Hypothalamus (tissue), 51 donors: ENCODE measurements at regions not wholly inside any gene's neighbourhood (a gene's known extent, or its start where the extent isn't known, plus 50 kb on each side); places are given as distances from the start of the nearest gene placed in this dataset.

ENCODE experiments used
- DNase-seq, 51 donors: peaks; one replicate each; lab custom pipeline; 2025; lab: John Stamatoyannopoulos, UW

DNA sequence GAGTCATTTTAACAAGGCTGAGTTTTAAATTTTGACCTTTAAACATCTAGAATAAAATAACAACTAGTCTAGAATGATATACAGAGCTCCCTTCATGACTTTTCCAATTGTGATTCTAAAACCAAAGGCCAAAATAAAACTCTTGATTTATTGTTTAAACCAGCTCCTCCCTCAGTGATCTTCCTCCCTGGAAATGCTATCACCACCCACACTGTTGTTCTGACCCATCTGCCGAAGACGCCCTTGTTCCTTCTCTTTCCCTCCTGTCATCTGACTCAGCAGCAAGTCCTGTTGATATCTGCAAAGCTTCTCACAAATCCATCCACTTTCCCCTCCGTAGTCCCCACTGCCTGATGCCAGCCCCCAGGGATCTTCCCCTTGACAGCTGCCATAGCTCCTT is 231.6 kb upstream of the DYNLRB2 start:
- DNase-seq = no peak

DNA sequence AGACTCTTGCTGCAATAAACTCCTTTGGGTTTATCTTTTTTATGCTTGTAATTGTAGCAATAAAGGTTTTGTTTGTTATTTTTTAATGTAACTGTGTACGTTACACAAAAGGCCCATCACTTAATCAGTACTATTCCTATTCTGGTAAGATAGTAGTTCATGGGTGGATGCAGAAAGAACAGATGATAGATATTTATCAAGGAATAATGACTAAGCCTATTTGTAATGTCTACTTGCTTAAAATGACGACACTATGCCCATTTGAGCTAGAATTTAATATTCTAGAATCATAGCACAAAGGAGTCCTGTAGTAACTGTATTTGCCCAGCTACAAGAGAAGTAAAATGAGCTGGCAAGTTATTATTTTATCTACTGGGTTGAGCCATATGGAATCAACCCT is 235.4 kb upstream of the DYNLRB2 start:
- DNase-seq = no peak

DNA sequence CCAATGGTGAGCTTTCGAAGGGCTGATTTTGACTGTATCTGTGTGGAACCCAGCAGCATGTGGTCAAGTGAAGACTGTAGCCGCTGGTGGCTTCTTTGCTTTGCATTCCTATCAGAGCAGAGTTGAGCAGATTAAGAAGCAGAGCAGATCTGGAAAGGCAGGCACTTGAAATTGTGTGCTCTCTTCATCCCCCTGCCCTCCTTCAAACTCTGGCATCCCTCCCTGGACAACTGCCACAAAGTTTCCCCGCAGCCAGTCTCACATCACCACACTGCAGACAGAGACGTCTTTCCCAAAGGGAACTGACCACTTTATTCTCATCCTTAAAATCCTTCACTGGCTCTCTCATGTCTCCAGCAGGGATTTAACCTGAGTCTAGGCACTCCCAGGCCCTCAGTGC is 237.1 kb upstream of the DYNLRB2 start:
- peak in 7 of 51 donors; percentile 1 to 16 (median 6) for DNase-seq

DNA sequence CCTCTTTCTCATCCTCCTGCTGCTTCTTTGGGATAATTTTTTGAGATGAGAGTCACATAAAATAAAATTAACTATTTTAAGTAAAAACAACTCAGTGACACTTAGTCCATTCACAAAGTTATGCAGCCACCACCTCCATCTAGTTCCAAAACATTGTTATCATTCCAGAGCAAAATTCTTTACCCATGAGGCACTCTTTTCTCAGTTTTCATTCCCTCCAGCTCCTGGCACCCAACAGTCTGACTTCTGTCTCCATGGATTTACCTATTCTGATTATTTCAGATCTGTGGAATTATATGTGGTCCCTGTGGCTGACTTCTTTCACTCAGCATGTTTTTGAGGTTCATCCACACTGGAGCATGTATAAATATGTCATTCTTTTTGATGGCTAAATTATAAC is 239.9 kb upstream of the DYNLRB2 start:
- no peak for DNase-seq

DNA sequence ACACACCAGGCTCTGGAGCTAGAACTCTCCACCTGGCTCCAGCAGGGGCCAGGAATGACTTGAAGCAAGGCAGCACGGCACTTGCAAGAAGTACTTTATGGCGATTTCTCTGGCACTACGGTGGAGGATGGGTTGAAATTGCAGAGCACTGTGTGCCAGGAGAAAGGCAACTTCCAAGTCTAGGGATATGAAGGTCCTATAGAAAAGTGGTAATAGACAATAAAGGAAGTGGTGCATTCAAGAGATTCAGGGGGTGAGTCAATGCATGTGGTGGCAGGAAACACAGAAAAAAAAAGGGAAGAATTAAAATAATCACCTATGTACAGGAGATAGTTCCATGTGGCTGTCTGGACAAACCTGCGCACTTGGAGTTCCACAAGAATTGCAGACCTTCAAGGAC is 240.3 kb upstream of the DYNLRB2 start:
- no peak for DNase-seq

DNA sequence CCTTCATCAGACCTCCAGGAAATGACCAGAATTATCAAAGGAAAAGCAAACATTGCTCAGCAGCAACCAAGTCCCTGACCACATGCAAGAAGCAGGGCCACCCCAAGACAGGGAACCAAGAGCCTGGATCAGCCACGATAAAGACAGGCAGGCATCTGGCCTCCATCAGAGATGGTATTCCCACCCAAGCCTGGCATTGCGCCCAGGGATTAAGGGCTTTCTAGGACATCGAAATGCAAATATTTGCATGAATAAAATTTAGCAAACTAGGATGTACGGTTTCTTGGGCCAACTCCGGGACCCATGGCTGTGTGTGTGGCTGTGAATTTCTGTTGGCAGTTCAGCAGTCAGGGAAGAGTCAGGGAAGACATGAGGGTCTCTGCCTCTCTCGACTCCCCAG is 241.4 kb upstream of the DYNLRB2 start:
- DNase-seq = no peak

DNA sequence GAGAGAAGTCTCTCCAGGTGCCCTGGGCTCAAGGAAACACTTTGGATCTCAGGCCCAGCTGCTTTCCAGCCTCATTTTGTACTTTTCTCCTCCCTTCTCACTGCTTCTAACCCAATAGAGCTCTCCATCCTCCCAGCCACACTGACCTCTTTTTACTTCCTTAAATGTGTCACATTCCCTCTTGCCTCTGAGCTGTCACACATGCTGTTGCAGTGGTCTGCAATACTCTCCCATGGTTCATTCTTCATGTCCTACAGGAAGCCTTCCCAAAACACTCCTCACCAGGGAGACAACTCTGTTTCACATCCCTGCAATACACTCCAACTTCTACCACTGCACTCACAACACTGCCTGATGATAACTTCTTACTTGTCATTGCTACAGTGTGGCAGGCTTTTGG is 242.1 kb upstream of the DYNLRB2 start:
- DNase-seq = no peak

DNA sequence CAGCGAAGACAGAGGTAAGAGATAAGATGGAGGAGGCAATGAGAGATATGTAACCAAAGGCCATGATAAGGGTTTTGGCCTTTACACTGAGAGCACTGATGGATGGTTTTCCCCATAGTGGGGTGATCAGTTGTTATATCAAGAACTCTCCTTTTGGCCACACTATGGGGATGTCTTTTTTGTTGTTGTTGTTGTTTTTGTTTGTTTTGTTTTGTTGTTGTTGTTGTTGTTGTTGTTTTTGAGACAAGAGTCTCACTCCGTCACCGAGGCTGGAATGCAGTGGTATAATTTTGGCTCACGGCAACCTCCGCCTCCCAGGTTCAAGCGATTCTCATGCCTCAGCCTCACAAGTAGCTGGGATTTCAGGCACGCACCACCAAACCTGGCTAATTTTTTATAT is 244.8 kb upstream of the DYNLRB2 start:
- DNase-seq = no peak

DNA sequence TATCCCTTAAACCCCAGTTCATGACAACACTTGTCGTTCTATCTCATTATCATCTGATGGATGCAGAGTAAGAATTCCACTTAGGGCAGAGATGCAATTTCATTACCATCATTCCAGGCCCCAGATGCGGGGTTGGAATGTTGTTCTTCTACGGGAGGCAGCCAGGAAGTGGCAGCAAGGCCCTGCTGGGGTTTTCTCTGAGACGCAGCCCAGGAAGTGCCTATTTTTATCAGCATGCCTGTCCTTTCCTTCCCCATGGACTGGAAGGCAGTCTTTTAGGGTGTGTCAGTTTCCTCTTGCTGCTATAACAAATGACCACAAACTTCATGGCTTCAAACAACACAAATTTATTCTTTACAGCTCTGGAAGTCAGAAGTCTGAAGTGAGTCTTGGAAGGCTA is 246.6 kb upstream of the DYNLRB2 start:
- DNase-seq = no peak

DNA sequence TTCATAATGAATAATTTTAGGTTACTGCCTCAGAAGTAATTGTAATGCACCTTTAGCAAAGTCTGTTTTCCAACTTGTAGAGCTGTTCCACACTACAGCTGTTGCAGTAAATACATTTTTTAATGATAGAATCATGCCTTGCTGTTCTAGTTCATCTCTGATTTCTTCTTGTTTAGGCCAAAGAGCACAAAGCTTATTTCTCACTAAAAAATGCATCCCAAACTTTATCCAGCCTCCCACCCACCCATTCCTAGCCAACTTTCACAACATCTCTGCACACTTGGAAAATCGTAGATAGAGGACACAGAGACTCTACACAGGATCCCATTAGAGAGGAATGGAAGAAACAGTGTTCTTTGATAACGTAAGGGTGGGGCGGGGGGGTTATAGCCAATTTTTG is 252.2 kb upstream of the DYNLRB2 start:
- no peak for DNase-seq

DNA sequence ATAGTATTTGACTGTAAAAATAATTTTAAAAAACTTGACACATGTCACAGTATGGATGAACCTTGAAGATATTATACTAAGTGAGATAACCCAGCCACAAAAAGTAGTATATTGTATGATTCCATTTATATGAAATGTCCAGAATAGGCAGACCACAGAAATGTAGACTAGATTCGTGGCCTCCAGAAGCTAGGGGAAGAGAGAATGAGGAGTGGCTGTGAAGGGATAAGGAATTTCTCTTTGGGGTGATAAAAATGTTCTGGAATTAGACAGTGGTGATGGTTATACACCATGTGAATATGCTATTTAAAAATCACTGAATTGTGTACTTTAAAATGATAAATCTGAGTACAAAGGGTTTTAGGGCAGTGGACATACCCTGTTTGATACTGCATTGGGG is 253.1 kb upstream of the DYNLRB2 start:
- DNase-seq = no peak

DNA sequence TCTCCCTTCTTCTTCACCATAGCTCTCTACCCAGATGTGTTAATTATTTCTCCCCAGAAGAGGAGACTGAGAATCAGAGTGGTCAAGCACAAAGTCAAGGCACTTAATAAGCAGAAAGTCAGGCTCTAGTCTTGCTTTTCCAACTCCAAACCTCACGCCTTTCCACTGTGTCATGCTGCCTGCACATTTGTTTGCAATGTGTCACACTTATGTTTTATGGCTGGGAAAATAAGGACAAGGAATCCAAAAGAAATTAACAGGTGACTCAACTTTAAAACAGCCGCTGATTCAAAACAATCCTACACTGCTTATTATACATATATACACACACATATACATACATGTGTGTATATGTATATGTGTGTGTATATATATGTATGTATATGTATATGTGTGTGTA is 255.7 kb upstream of the DYNLRB2 start:
- DNase-seq = no peak

DNA sequence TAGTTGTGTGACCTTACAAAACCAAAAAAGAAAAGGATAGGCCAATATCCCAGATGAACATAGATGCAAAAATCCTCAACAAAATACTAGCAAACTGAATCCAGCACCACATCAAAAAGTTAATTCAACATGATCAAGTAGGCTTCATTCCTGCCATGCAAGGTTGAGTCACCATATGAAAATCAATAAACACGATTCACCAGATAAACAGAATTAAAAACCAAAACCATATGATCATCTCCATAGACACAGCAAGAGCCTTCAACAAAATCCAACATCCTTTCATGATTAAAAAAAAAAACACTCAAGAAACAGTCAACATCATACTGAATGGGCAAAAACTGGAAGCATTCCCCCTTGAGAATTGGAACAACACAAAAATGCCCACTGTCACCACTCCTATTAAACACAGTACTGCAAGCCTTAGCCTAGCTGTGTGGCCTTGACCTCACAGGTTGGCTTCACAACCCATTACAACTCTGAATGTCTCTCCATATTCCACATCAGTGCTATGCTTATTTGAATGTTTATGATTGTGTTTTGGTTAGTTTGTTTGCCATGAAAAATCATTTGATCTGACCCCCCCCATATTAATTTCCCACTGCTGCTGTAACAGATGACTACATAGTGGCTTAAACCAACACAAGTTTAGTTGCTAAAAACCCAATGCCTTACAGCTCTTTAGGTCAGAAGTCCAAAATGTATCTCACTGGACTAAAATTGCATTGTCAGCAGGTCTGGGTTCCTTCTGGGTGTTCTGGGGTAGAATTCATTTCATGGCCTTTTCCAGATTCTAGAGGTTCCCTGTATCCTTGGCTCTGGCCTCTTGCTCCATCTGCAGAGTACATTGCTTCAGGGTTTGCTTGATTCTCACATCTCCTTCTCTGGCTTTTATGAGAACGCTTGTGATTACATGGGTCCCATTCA is 257.1 kb upstream of the DYNLRB2 start:
- no peak for DNase-seq

DNA sequence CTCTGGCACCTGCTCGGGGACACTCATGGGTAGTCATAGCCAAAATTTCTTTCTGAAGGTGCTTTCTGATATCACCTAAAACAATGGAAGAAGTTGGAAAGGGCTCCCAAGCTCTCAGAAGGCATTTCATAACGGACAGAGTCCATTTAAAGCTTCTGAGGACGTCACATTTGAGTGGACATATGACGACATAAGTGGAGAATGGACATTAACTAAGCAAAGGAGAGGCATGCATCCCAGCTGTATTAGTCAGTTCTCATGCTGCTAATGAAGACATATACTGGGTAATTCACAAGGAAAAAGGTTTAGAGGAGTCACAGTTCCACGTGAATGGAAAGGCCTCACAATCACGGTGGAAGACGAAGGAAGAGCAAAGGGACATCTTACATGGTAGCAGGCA is 260.2 kb upstream of the DYNLRB2 start:
- no peak for DNase-seq

DNA sequence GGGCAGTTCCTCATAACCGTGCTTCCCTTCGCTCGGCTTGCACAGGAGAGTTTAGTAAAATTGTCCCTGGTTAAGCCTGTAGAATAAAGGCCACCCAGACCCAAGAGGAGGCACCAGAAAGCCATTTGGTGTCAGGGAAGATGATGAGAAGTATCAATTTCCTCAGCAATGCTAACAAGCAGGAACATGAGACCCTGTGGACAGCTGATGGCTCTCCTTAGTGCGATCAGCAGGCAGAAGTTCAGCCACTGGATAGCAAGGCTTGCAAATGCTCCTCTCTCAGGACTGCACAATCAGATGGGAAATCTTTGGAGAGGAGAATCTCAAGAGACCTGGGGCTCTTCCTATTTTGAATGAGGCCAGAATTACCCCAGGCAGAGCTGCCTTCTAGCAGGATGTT is 261.1 kb upstream of the DYNLRB2 start:
- DNase-seq = no peak

DNA sequence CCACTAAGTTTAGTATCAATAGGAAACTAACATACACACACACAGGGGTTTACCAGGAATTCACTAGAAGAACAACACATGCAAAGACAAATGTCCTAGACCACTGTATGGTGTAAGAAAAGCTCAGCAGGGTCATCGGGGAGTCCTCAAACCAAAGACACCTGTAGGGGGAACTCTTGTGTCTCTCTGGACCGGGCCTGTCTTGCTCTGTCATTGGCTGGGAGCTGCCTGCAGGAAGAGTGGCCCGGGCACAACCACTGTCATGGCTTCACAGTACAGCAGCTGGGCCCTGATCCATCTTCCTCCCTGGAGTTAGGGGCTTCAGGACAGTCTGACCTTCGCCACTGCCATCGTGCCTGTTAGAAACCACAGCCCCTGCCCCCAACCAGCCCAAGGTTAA is 263.6 kb upstream of the DYNLRB2 start:
- DNase-seq = no peak

DNA sequence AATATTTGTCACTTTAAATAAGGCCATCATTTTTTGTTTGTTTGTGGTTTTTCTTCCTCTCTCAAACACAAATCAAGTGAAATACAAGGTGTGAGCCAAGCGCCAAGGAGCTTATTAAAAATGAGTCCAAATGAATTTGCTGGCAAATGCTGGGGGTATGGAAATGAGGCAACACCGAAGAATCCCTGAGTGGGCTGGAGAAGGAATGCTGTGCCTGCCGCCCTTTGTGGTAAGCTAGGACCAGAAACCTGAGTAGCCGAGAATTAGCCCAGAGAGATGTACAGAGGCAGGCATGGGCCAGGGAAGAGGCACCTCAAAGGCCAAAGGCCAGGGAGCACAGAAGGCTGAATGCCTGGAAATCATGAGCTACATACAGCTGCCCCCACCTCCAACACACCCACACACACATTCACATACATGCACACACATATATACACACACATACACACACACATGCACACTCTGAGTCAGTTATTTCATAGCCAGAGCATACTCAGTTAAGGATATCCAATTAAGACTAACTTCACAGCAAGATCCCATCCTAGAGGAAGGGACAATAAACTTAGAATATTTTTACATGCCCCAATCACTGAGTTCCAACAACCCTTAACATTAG is 266.1 kb upstream of the DYNLRB2 start:
- DNase-seq = no peak

DNA sequence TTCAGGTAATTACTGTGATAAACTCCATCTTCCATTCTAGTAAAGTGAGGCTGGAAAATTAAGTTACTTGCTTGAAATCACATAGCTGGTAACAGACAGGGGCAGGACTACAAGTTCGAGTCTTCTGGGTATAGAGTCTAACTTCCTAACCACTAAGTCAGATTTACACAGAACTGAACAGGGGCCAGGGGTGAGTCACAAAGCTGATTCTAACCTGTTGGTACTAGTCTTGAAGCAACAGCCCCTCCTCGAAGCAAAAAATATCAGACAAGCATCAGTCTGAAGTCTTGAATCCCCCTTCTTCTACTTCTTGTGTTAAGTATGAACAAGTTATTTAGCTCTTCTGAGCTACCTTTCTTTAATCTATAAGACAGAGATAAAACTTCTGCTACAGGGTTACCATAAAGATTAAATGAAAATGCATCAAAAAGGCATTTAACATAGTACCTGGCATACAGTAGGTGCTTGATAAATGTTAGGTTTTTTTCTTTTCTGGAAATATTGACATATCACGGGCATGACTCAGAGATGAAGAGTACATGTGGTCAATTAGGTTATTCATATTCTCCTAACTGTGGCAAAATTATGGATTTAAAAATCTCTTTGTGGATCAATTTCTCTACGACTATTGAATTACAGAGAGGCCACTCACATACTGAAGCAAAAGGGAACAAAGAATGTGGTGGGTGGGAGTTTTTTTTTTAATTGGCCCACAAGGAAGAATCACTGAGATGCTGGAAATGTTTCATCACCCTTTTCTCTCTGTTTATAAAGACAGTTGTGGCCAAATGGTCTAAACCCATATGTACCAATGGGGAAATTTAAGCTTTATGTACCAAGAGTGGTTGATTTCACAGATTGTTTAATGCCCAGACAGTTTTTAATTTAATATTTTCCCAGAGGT is 266.9 kb upstream of the DYNLRB2 start:
- DNase-seq = no peak

DNA sequence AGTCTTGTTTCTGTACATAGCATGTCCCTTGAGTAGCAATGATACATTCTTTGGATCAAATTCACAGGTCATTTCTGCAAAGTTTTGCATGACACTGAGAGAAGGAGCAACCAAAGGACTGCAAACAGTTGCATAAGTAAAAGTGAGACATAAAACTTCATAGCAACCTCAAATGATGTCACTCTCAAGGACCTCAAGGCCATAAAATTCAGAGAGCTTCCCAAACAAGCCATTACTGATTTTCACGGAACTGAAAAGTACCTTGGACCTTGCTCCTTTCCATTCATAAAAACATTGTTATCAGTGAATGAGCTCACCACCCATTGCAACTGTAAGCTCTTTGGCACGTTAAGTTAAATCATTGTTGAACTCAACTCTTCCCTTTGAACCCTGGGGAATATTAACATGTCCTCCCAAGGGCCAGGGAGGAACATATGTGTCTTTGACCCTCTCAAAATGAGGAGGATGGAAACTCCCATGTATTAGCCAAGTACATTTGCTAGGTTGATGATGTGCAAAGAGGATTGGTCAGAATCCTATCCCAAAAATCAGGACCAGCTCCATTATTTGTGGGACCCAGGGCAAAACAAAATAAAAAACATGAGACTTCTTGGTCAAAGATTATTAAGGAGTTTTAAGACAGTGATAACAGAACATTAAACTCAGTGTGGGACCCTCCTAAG is 275.0 kb upstream of the DYNLRB2 start:
- DNase-seq = no peak

DNA sequence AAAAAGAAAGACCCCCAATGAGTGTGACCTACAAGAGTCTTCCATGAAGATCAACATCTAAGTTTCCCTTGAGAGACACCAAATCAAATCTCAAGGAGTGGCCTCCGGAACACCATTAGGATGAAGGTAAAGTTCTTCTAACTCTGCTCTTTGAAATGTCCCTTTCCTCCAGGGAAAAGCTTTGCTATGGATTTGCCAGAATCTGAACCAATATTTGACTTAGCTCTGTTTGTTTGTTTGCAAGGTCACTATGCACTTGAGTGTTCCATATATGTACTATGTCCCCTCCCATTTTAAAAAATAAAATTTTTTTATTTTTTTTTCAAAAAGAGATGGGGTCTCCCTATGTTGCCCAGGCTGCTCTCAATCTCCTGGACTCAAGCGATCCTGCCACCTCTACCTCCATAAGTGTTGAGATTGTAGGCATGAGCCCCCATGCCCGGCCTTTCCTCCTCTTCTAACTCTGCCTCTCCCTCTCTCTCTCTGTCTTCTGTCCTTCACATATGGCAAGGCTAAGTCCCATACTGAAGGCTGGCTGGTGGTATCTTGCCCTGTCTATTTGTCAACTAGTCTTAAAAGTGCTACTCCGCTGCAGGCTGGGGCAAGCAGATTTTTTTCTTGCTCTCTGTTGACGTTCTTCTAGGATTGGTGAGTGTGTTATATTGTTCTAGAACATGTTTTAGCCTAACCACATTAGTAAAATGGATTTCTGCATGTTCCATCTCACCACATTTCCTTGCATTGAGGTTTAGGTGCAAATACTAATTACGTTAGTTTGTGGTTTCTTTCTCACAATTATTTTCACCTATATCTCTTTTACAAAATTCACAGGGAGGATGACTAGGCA is 276.7 kb upstream of the DYNLRB2 start:
- no peak for DNase-seq
